ENCODE measurements at regions not wholly inside any gene's neighbourhood (a gene's known extent, or its start where the extent isn't known, plus 50 kb on each side); places are given as distances from the start of the nearest gene placed in this dataset.
"Not testable (repeated sequence)": the region's sequence is repeated elsewhere in the genome, so short reads cannot be mapped to it uniquely, and the experiment has no call there.

DNA sequence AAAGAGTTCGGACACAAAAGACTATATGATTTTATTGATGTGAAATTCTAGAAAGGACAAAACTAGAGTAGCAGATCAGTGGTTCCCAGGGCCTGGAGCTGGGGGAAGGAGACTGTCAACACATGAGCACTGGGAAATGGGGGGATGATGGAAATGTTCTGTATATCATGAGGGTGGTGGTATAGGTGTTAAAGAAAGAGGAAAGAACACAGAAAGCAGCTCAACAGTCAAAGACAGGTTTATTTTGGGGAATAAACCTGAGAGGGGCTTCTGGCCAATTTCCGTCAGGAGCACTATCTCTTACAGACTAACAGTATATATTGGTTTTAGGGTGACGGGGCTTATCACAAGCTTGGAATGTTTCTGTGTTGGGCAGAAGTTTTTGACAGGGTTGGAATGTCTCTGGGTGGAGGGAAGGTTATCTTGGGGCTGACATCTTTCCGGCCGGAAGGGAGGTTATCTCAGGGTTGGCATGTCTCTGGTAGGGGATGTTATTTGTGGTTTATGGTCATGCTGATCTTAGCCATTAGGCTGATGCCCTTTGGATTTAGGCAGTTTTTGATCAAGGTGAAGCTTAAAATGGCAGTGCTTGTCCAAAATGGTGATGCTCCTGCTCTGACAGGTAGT, 254.6 kb upstream of the NRP1 start:
- DNase-seq (ENCODE audit: extremely low spot score in 2 of 2), result no peak
- no peaks in the 10 kb centered on the region for H3K27me3 ChIP-seq
- no peak overlapping the region for H3K27ac ChIP-seq
- intact Hi-C loops (cut with DNase I), result no loop called here
- H3K9me3 ChIP-seq, result no peaks in the 10 kb centered on the region
- H3K4me1 ChIP-seq, result no peaks in the 10 kb centered on the region
- no peaks in the 10 kb centered on the region for H3K36me3 ChIP-seq
- no peak for TF ChIP-seq POLR2AphosphoS5 (IDR thresholded peaks at IDR 0.05; ENCODE audit: insufficient read depth in 1 of 2, low read depth in 1 of 2)
- no peak for TF ChIP-seq POLR2A (IDR thresholded peaks at IDR 0.05)
- TF ChIP-seq, protein P1, sequence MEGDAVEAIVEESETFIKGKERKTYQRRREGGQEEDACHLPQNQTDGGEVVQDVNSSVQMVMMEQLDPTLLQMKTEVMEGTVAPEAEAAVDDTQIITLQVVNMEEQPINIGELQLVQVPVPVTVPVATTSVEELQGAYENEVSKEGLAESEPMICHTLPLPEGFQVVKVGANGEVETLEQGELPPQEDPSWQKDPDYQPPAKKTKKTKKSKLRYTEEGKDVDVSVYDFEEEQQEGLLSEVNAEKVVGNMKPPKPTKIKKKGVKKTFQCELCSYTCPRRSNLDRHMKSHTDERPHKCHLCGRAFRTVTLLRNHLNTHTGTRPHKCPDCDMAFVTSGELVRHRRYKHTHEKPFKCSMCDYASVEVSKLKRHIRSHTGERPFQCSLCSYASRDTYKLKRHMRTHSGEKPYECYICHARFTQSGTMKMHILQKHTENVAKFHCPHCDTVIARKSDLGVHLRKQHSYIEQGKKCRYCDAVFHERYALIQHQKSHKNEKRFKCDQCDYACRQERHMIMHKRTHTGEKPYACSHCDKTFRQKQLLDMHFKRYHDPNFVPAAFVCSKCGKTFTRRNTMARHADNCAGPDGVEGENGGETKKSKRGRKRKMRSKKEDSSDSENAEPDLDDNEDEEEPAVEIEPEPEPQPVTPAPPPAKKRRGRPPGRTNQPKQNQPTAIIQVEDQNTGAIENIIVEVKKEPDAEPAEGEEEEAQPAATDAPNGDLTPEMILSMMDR (IDR thresholded peaks at IDR 0.05), result no peak
- H3K4me3 ChIP-seq, result no peak overlapping the region

GRCh38 chr10:33584596-33584995, 250.1 kb upstream of the NRP1 start:
- H3K4me3 ChIP-seq; DNase-seq (ENCODE audit: extremely low spot score in 2 of 2); intact Hi-C loops (cut with DNase I); H3K27ac ChIP-seq; H3K36me3 ChIP-seq; H3K9me3 ChIP-seq; H3K4me1 ChIP-seq; H3K27me3 ChIP-seq: not testable (repeated sequence)

DNA sequence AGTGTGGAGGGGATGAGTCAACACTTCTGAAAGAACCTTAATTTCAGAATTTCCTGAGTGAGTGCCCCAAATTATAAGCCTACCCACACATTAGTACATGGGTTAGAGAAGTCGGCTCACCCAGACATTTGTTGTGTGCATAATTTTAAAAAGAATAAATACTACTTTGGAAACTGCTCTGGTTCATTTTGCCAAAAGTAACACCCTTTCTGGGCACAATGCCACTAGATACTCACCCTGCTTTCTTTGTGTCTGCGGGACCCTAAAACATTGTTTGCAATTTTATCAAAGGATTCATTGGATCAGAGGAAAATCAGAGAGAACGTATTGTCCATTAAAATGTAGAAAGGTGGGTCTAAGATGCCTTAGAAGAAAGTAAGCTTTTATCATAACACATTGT, 245.5 kb upstream of the NRP1 start:
- no peak for TF ChIP-seq POLR2A (IDR thresholded peaks at IDR 0.05)
- TF ChIP-seq POLR2AphosphoS5 (IDR thresholded peaks at IDR 0.05; ENCODE audit: insufficient read depth in 1 of 2, low read depth in 1 of 2), result no peak
- TF ChIP-seq, protein P1 (IDR thresholded peaks at IDR 0.05), result no peak
- H3K4me3 ChIP-seq, result no peak overlapping the region
- no peaks in the 10 kb centered on the region for H3K27me3 ChIP-seq
- no peak overlapping the region for H3K27ac ChIP-seq
- no peaks in the 10 kb centered on the region for H3K9me3 ChIP-seq
- no peaks in the 10 kb centered on the region for H3K4me1 ChIP-seq
- no peaks in the 10 kb centered on the region for H3K36me3 ChIP-seq
- DNase-seq (ENCODE audit: extremely low spot score in 2 of 2), result no peak
- intact Hi-C loops (cut with DNase I), result no loop called here

- no peaks in the 10 kb centered on the region for H3K9me3 ChIP-seq
- no peak for DNase-seq (ENCODE audit: extremely low spot score in 2 of 2)
- H3K36me3 ChIP-seq, result no peaks in the 10 kb centered on the region
- H3K27ac ChIP-seq, result no peak overlapping the region
- intact Hi-C loops (cut with DNase I), result no loop called here
- no peaks in the 10 kb centered on the region for H3K27me3 ChIP-seq
- H3K4me1 ChIP-seq, result no peaks in the 10 kb centered on the region
- TF ChIP-seq POLR2AphosphoS5 (IDR thresholded peaks at IDR 0.05; ENCODE audit: insufficient read depth in 1 of 2, low read depth in 1 of 2) (no peak), POLR2A (IDR thresholded peaks at IDR 0.05) (no peak)
- TF ChIP-seq, protein P1 (IDR thresholded peaks at IDR 0.05), result no peak
- H3K4me3 ChIP-seq, result no peak overlapping the region
Measured at GRCh38 chr10:33573606-33574005, 239.1 kb upstream of the NRP1 start.

DNA sequence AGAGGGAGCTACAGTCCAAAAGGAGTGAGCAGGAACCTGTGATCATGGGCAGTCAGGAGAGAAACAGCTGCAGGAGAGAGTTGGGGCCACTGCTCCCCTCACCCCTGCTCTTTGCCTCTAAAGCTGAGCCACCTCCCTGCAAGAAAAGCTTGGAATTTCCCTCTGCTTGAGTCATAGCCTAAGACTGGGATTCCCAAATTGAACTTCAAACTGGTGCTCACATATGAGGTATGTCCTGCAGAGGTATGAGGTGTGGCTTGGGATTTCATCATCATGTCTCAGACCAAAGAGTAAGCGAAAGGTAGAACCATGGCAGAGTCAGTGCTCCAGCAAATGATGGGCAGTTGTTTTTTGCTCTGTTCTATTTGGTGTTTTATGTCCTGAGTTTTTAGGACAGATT, 237.1 kb upstream of the NRP1 start:
- DNase-seq (ENCODE audit: extremely low spot score in 2 of 2), result no peak
- TF ChIP-seq POLR2A (IDR thresholded peaks at IDR 0.05) (no peak), POLR2AphosphoS5 (IDR thresholded peaks at IDR 0.05; ENCODE audit: insufficient read depth in 1 of 2, low read depth in 1 of 2) (no peak)
- TF ChIP-seq, protein P1 (IDR thresholded peaks at IDR 0.05), result no peak
- intact Hi-C loops (cut with DNase I), result no loop called here
- Histone ChIP-seq H3K36me3 (no peaks in the 10 kb centered on the region), H3K27ac (no peak overlapping the region), H3K4me1 (no peaks in the 10 kb centered on the region), H3K27me3 (no peaks in the 10 kb centered on the region), H3K9me3 (no peaks in the 10 kb centered on the region), H3K4me3 (no peak overlapping the region)
